GM19467 (cell line): ENCODE measurements at regions not wholly inside any gene's neighbourhood (a gene's known extent, or its start where the extent isn't known, plus 50 kb on each side); places are given as distances from the start of the nearest gene placed in this dataset.
"Not testable (repeated sequence)": the region's sequence is repeated elsewhere in the genome, so short reads cannot be mapped to it uniquely, and the experiment has no call there.

Source experiments
- ATAC-seq: cut with Tn5 transposase; IDR thresholded peaks from one replicate; pipeline ENCODE4 v1.9.1; 2021; ENCODE audit warnings: mild to moderate bottlenecking, moderate library complexity; ENCODE audit not compliant: unreplicated experiment

- no peak for ATAC-seq
These were observed 79.6 kb upstream of the LAPTM4A start for GRCh38 chr2:20130821-20131645.

- no peak for ATAC-seq
These were observed 78.7 kb upstream of the LAPTM4A start for GRCh38 chr2:20130160-20130560.

GRCh38 chr2:20129331-20130159, 78.1 kb upstream of the LAPTM4A start:
- no peak for ATAC-seq

GRCh38 chr2:20128506-20129330, 77.3 kb upstream of the LAPTM4A start:
- ATAC-seq = no peak

- no peak for ATAC-seq
These were observed 75.0 kb upstream of the LAPTM4A start for GRCh38 chr2:20126469-20126868.

GRCh38 chr2:20126040-20126439, 74.6 kb upstream of the LAPTM4A start:
- no peak for ATAC-seq

- no peak for ATAC-seq
These were observed 74.2 kb upstream of the LAPTM4A start for GRCh38 chr2:20125616-20126015.

GRCh38 chr2:20125164-20125563, 73.7 kb upstream of the LAPTM4A start:
- no peak for ATAC-seq

- ATAC-seq = no peak
These were observed 72.6 kb upstream of the LAPTM4A start for GRCh38 chr2:20123871-20124594.

- ATAC-seq = no peak
These were observed 71.4 kb upstream of the LAPTM4A start for GRCh38 chr2:20122864-20123263.

- no peak for ATAC-seq
These were observed 69.4 kb upstream of the LAPTM4A start for GRCh38 chr2:20120569-20121416.

- no peak for ATAC-seq
These were observed 66.6 kb upstream of the LAPTM4A start for GRCh38 chr2:20118051-20118450.

GRCh38 chr2:20115902-20116301, 64.5 kb upstream of the LAPTM4A start:
- no peak for ATAC-seq

GRCh38 chr2:20115374-20115773, 63.9 kb upstream of the LAPTM4A start:
- no peak for ATAC-seq

GRCh38 chr2:20113986-20114938, 62.8 kb upstream of the LAPTM4A start:
- ATAC-seq = no peak

- ATAC-seq = no peak
These were observed 61.8 kb upstream of the LAPTM4A start for GRCh38 chr2:20113004-20113796.

- not testable (repeated sequence) for ATAC-seq
These were observed 60.9 kb upstream of the LAPTM4A start for GRCh38 chr2:20112361-20112760.
